ENCODE measurements at regions not wholly inside any gene's neighbourhood (a gene's known extent, or its start where the extent isn't known, plus 50 kb on each side); places are given as distances from the start of the nearest gene placed in this dataset.

DNA sequence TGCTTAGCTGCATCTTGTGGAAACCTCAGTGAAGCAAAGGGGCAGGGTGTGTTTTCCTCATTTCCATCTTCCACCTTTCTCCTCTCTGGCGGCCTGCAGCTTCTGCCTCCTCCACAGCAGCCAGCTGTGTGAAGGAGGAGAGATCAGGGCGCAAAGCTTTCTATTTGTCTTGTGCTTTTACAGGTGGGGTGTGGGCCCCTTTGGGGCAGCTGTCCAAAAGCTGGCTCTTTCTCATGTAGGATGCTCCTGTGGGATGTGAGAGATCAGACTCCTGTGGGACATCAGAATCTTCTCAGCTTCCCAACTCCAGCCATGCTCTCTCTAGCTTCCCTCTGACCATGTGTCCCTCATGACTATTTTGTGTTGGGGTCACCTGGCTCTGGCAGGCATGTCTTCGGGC, 227.1 kb downstream of the MID1 start:
- Histone ChIP-seq H3K36me3 (replicated peaks) (no peaks in the 10 kb centered on the region), H3K27me3 (replicated peaks) (no peaks in the 10 kb centered on the region), H3K4me3 (ENCODE audit: low read depth, low read length) (no peak overlapping the region), H3K27ac (no peak overlapping the region)
- in situ Hi-C loops (cut with HindIII; ENCODE audit: low pct_ligation_motif_present, low sequenced_read_pairs), result no loop called here
- no peak for TF ChIP-seq CTCF (IDR thresholded peaks at IDR 0.05; ENCODE audit: low read depth, low read length, missing control alignments)
- no peak for DNase-seq

DNA sequence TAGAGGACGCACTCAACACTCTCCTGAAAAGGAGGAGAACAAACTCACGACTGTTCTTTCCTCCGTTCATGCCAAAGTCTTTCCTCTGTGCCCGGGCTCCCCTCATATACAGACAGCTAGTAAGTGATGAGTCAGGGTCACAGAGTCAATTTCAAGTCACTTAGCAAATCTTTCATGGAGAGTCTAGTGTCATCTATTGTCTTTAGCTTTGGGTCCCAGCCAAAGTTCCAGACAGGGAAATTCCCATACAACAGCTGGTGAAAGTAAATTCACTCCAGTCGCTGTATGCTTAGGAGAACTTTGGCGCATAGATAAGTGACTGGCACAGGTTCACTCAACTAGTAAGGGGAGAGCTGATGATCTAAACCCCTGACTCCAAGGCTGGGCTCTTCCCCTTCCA, 226.5 kb downstream of the MID1 start:
- Histone ChIP-seq H3K4me3 (ENCODE audit: low read depth, low read length) (no peak overlapping the region), H3K27me3 (replicated peaks) (no peaks in the 10 kb centered on the region), H3K36me3 (replicated peaks) (no peaks in the 10 kb centered on the region), H3K27ac (no peak overlapping the region)
- peak; percentile 2 for DNase-seq
- in situ Hi-C loops (cut with HindIII; ENCODE audit: low pct_ligation_motif_present, low sequenced_read_pairs), result no loop called here
- TF ChIP-seq CTCF (IDR thresholded peaks at IDR 0.05; ENCODE audit: low read depth, low read length, missing control alignments), result no peak

GRCh38 chrX:10395179-10395578, 225.2 kb downstream of the MID1 start:
- H3K27ac ChIP-seq, result no peak overlapping the region
- H3K36me3 ChIP-seq (replicated peaks), result no peaks in the 10 kb centered on the region
- TF ChIP-seq CTCF (IDR thresholded peaks at IDR 0.05; ENCODE audit: low read depth, low read length, missing control alignments), result no peak
- in situ Hi-C loops (cut with HindIII; ENCODE audit: low pct_ligation_motif_present, low sequenced_read_pairs), result no loop called here
- no peak for DNase-seq
- H3K27me3 ChIP-seq (replicated peaks), result no peaks in the 10 kb centered on the region
- H3K4me3 ChIP-seq (ENCODE audit: low read depth, low read length), result no peak overlapping the region
